Astrocyte of the spinal cord (primary cell): ENCODE measurements at regions not wholly inside any gene's neighbourhood (a gene's known extent, or its start where the extent isn't known, plus 50 kb on each side); places are given as distances from the start of the nearest gene placed in this dataset.

Experiments used
- DNase-seq: peaks from one replicate; pipeline ENCODE4 v3.0.0; 2011; ENCODE audit warnings: low read depth, low spot score
- H3K4me3 ChIP-seq: 2 replicates; pipeline ENCODE4 v1.5.1; 2011; ENCODE audit warnings: low read depth, mild to moderate bottlenecking, low read length, moderate library complexity
- CTCF ChIP-seq: IDR thresholded peaks from 2 replicates; pipeline ENCODE4 v1.5.1; 2012; ENCODE audit warnings: low read depth, mild to moderate bottlenecking, low read length, inconsistent platforms
- in situ Hi-C: cut with HindIII; loops from 2 replicates; pipeline ENCODE4 v1.10.0; 2017; ENCODE audit warnings: low sequenced_read_pairs

DNA sequence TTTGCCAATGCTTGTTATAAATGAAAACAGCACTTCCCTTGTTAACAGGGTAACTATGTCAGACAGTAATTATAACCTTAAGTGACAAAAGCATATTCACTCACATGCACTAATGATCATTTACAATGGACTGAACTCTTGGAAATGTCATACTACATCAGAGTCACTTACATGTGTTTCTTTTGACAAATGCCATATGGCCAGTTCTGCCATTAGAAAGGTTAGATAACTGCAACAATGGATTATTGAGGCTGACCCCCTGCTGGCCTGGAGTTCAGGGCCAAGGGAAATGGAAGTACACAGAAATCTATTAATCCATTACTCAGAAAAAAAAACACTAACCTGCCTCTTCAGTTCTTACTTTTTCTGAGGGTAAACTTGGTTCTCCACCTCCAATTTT lies 313.4 kb downstream of the CNTN3 start:
- no peak for TF ChIP-seq CTCF
- H3K4me3 ChIP-seq = no peak overlapping the region
- in situ Hi-C loops = no loop called here
- DNase-seq = no peak

DNA sequence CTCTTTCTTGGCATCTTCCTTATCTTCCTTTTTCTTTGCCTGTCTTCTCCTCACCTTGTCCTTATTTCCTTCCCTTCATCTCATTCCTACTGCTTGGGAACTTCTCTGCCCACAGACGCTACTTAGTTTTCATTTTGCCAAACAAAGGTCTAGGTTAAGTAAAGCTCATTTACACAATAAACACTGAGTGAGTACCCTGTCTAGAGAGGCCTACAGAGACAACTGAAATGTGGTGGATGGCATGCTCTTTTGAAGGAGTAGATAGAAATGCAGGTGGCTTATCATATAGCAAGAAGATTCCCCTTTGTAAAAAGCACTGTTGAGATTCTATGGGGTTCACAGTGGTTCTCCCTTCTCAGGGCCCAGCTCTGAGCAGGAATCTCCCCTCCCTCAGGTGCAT lies 319.0 kb downstream of the CNTN3 start:
- DNase-seq = no peak
- H3K4me3 ChIP-seq = no peak overlapping the region
- in situ Hi-C loops = no loop called here
- TF ChIP-seq CTCF = no peak

DNA sequence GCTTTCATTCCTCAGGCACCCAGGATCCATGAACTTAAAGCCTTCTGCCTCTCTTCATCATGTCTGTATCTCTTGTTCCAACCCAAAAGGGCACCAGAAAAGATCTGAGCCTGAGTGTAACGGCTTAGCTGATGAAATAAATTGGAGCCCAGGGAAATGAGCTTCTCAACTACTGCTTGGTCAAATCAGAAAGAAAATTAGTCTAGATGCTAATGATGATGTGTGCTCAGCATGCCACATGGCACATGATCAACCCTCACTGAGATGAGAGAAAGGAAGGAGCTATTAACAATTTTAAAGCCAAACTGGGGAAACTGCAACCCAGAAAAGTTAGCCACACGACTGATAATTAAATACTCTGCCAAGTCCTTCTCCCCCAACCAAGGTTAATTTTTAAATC lies 325.7 kb downstream of the CNTN3 start:
- no peak for DNase-seq
- no peak for TF ChIP-seq CTCF
- in situ Hi-C loops = no loop called here
- no peak overlapping the region for H3K4me3 ChIP-seq

DNA sequence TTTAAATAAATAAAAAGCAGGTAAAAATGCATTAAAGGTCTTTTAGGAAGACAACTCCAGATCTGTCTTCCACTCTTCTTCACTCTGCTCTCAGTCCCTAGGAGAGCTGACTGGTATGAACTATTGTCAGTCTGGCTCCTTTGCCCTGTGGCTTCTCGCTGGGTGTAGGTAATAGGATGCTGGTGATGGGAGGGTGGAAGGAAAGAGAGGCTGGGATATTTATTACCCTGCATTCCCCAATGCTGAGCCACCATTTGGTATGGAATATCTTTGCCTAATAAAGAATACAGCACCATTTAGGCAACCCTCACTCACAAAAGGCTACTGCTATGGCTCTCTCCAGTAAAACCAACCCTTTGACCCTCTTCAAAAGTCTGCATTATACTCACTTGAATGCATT lies 326.9 kb downstream of the CNTN3 start:
- in situ Hi-C loops = no loop called here
- TF ChIP-seq CTCF = no peak
- no peak for DNase-seq
- no peak overlapping the region for H3K4me3 ChIP-seq

DNA sequence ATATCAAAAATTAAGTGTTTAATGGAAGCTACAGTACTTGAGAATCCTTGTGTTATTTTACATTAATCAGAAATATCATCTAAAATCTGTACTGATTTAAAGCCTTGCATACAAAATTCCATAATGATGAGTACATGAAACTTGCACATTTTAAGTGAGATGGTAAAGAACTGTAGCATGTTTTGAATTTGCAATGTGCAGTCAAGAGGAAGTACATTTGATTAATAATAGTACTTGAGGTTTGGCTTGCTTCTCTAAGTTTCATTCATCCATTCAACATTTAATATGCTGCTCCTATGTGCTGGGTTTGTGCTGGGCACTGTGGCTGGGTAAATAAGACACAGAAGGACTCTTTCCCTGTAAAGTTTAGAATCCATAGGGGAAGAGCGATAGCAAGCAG lies 332.3 kb downstream of the CNTN3 start:
- no peak overlapping the region for H3K4me3 ChIP-seq
- in situ Hi-C loops = no loop called here
- DNase-seq = no peak
- no peak for TF ChIP-seq CTCF

DNA sequence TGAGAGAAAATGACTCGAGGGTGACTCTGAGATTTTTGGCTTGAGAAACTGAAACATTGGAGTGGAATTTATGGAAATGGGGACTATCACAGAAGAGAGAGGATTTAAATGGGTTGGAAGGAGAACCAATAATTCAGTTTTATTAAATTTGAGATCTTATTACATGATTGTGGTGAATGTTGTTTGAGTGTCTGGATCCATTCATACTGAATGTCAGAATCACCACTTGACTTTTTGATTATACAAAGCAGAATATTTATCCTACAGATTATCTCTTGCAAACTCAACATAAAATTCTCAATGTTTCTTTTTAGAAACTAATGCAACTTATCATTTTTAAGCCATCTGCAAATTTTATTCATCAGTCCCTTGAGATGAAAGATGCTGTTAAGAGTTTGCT lies 332.8 kb downstream of the CNTN3 start:
- no peak for DNase-seq
- no peak for TF ChIP-seq CTCF
- in situ Hi-C loops = no loop called here
- no peak overlapping the region for H3K4me3 ChIP-seq
